ENCODE measurements at regions not wholly inside any gene's neighbourhood (a gene's known extent, or its start where the extent isn't known, plus 50 kb on each side); places are given as distances from the start of the nearest gene placed in this dataset.

DNA sequence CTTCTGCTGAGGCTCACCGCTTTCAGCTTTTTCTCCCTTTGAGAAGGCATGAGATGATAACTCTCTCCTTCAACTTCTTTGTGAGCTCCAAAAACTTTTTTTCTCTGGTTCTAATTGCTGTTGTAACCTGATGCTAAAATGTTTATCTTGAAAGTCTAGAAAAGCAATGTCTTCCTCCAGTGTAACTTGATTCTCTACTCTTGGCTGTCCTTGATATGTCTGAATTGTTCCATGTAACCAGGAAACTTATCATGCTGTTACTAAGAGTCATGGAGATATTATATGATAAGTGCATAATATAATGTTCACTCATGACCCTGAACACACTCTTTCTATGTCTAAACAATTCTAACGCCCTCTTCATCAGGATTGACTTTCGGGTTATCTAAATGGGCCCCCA lies 128.0 kb upstream of the ABCA1 start:
- Histone ChIP-seq H3K27ac (ENCODE audit: low read depth in 1 of 2, low read length in 2 of 2) (no peak overlapping the region), H3K4me3 (ENCODE audit: low read length) (no peak overlapping the region), H3K36me3 (ENCODE audit: insufficient read depth, low read length) (no peaks in the 10 kb centered on the region), H3K27me3 (ENCODE audit: control insufficient read depth in 1 of 2, insufficient read depth in 2 of 2, low read length in 2 of 2) (no peaks in the 10 kb centered on the region), H3K4me1 (ENCODE audit: insufficient read depth, low read length) (peaks cover 17% of the 10 kb centered on the region), H3K9me3 (ENCODE audit: control insufficient read depth in 1 of 2, insufficient read depth in 1 of 2, low read length in 2 of 2) (no peaks in the 10 kb centered on the region)
- Mint-ChIP-seq H3K27me3 (no peaks in the 10 kb centered on the region), H3K4me3 (no peak overlapping the region), H3K27ac (no peak overlapping the region), H3K36me3 (ENCODE audit: low read depth) (no peaks in the 10 kb centered on the region), H3K4me1 (ENCODE audit: low read depth) (peaks cover 29% of the 10 kb centered on the region), H3K9me3 (no peaks in the 10 kb centered on the region)
- no peak for DNase-seq
- TF ChIP-seq CTCF (IDR thresholded peaks at IDR 0.05) = no peak
- ATAC-seq (ENCODE audit: poor library complexity) = no peak
- CTCF ChIA-PET = interaction anchor here (0.6 kb wide), 1 partner anchor 455 kb away, joined by 3 read pairs; no protein-coding TSS in a partner anchor
- POLR2A ChIA-PET = no interaction called here
- intact Hi-C loops (cut with DNase I, micrococcal nuclease) = no loop called here

DNA sequence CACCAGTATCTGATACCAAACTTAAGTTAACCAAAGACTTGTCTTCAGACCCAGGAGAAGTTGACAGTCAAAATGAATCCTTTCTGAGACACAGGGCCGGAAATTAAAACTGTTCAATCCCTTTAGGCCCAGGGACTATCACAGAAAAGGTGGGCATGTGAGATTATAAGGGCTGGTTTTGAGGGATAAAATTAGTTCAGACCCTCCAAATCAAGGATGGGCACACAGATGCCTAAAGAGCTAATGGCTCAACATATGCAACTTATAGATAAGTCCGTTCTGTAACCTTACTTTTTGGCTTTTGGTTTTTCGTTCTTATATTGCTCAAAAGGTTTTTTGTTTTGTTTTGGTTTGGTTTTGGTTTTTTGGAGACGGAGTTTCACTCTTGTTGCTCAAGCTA lies 129.6 kb upstream of the ABCA1 start:
- Mint-ChIP-seq H3K4me1 (ENCODE audit: low read depth) (peaks cover 18% of the 10 kb centered on the region), H3K4me3 (no peak overlapping the region), H3K27me3 (no peaks in the 10 kb centered on the region), H3K27ac (no peak overlapping the region), H3K36me3 (ENCODE audit: low read depth) (no peaks in the 10 kb centered on the region), H3K9me3 (no peaks in the 10 kb centered on the region)
- H3K36me3 ChIP-seq (ENCODE audit: insufficient read depth, low read length) = no peaks in the 10 kb centered on the region
- ATAC-seq (ENCODE audit: poor library complexity) (no peak), DNase-seq (no peak)
- no peaks in the 10 kb centered on the region for H3K9me3 ChIP-seq (ENCODE audit: control insufficient read depth in 1 of 2, insufficient read depth in 1 of 2, low read length in 2 of 2)
- TF ChIP-seq CTCF (IDR thresholded peaks at IDR 0.05) = no peak
- no peak overlapping the region for H3K4me3 ChIP-seq (ENCODE audit: low read length)
- no peak overlapping the region for H3K27ac ChIP-seq (ENCODE audit: low read depth in 1 of 2, low read length in 2 of 2)
- H3K4me1 ChIP-seq (ENCODE audit: insufficient read depth, low read length) = peaks cover 3% of the 10 kb centered on the region
- intact Hi-C loops (cut with DNase I, micrococcal nuclease) = no loop called here
- ChIA-PET POLR2A (no interaction called here), CTCF (no interaction called here)
- H3K27me3 ChIP-seq (ENCODE audit: control insufficient read depth in 1 of 2, insufficient read depth in 2 of 2, low read length in 2 of 2) = no peaks in the 10 kb centered on the region

GRCh38 chr9:105059252-105059651 lies 131.3 kb upstream of the ABCA1 start:
- intact Hi-C loops (cut with DNase I, micrococcal nuclease) = no loop called here
- no peak overlapping the region for H3K27ac Mint-ChIP-seq

More at GRCh38 chr9:105059252-105059651, 131.3 kb upstream of the ABCA1 start:
- Histone ChIP-seq H3K27me3 (ENCODE audit: control insufficient read depth in 1 of 2, insufficient read depth in 2 of 2, low read length in 2 of 2) (no peaks in the 10 kb centered on the region), H3K36me3 (ENCODE audit: insufficient read depth, low read length) (no peaks in the 10 kb centered on the region), H3K9me3 (ENCODE audit: control insufficient read depth in 1 of 2, insufficient read depth in 1 of 2, low read length in 2 of 2) (no peaks in the 10 kb centered on the region), H3K4me3 (ENCODE audit: low read length) (no peak overlapping the region), H3K27ac (ENCODE audit: low read depth in 1 of 2, low read length in 2 of 2) (no peak overlapping the region), H3K4me1 (ENCODE audit: insufficient read depth, low read length) (peaks cover 6% of the 10 kb centered on the region)
- DNase-seq (no peak), ATAC-seq (ENCODE audit: poor library complexity) (no peak)
- Mint-ChIP-seq H3K9me3 (no peaks in the 10 kb centered on the region), H3K36me3 (ENCODE audit: low read depth) (no peaks in the 10 kb centered on the region), H3K4me1 (ENCODE audit: low read depth) (peaks cover 14% of the 10 kb centered on the region), H3K27me3 (no peaks in the 10 kb centered on the region), H3K4me3 (no peak overlapping the region)
- CTCF ChIA-PET = no interaction called here
- POLR2A ChIA-PET = interaction anchor here (0.5 to 0.6 kb wide), 2 partner anchors 26 to 47 kb away, joined by 3 to 4 read pairs; no protein-coding TSS in a partner anchor
- no peak for TF ChIP-seq CTCF (IDR thresholded peaks at IDR 0.05)
